ENCODE measurements at regions not wholly inside any gene's neighbourhood (a gene's known extent, or its start where the extent isn't known, plus 50 kb on each side); places are given as distances from the start of the nearest gene placed in this dataset.
A peak's percentile ranks its signal among the peaks of the same experiment; 100 is the strongest.

DNA sequence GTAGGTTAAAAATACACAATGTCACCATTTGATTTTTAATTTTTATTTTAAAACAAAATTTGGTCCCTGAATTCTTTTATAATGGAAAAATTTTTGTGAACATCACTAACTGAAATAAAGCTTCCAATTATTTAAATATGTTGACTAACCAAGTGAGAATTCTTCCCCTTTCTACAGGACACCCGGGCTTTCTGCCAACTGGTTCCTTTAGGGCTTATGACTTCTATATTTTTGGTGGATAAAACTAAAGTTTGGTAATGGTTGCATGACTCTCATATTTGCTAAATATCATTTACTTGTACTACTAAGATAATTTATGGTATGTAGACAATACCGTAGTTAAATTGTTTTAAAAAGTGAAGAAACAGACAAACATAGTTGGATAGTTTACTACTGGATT, 291.0 kb upstream of the DOK6 start:
- no peak for DNase-seq

- DNase-seq, result no peak
Observed at GRCh38 chr18:69120833-69121232, 279.9 kb upstream of the DOK6 start.

GRCh38 chr18:69123421-69123820, 277.3 kb upstream of the DOK6 start:
- no peak for DNase-seq

DNA sequence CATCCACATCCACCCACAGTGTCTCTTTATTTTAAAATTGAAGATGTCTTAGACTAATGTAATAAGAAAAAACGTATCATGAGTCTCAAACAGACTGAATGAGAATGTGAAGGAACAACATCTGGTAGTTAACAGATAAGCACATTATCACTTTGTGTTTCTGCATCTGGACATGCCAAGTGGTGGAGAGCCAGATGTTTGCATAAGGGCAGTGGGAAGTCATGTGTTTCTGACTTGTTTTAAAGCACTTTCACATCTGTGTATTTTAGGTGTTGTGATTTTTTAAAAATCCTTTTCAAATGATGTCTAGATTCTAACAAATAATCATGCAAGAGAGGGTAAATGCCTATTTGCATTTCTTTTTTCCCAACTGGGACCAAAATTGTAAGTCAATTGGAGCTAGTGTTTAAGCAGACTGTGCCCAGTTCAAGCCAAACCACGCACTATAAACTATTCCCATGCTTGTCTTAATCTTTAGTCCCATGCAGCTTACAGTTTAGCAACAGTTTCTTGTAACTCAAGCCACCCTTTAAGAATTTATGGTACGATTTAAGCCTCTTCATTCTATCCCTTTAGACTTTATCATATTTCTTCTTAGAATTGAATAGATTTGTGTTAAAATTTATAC, 272.7 kb upstream of the DOK6 start:
- no peak for DNase-seq

DNA sequence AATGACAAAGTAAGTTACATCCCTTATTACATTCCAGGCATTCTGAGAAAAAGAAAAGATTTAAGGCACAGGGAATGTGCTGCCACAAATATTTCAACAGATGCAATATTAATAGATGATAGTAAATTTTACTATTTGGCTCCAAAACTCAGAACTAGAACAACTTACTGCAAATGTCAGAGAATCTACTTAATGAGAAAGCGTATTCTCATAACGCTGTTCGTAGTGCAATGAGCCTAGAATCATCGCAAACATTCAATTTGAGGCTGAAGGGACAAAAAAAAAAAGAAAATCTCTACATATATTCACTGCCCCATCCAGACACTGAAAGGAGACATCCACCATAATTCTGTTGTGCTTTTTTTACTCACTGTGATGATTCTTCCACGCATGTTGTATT, 272.1 kb upstream of the DOK6 start:
- DNase-seq, result no peak

GRCh38 chr18:69128978-69129377, 271.7 kb upstream of the DOK6 start:
- no peak for DNase-seq

DNA sequence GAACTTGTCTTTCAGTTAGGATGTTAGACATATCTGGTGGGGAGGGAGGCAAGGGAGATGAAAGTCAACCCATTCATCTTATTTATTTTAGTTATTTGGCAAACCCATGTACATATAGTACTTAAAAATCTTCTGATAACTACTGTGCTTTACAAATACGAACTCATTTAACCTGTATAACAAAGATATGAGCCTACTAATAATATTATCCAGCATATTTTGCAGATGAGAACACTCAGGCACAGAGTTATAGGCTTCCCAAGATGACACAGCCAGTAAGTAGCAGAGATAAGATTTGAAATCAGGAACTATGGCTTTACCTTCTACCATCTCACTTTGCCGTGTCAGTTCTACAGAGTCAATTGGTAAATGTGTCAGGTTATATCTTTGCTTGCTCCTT, 262.6 kb upstream of the DOK6 start:
- no peak for DNase-seq

GRCh38 chr18:69143084-69143483, 257.6 kb upstream of the DOK6 start:
- no peak for DNase-seq

- no peak for DNase-seq
Observed at GRCh38 chr18:69152436-69152835, 248.3 kb upstream of the DOK6 start.

GRCh38 chr18:69157906-69158305, 242.8 kb upstream of the DOK6 start:
- no peak for DNase-seq

- no peak for DNase-seq
Observed at GRCh38 chr18:69158944-69159343, 241.7 kb upstream of the DOK6 start.

- no peak for DNase-seq
Observed at GRCh38 chr18:69161383-69162028, 239.2 kb upstream of the DOK6 start.

DNA sequence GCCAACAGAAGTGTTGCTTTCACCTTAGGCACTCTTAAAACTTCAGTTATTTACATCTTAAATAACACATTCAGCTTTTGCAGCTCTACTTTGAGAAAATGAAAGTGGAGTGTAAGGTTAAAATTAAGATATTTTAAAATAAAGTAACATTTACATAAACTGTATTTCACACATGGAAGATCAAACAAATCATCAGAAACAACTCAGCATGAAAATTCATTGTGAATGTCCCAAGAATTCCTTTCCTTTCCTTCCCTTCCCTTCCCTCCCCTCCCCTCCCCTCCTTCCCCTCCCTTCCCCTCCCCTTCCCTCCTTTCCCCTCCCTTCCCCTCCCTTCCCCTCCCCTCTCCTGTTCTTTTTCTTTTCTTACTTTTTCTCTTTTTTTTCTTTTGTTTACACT, 238.0 kb upstream of the DOK6 start:
- no peak for DNase-seq

DNA sequence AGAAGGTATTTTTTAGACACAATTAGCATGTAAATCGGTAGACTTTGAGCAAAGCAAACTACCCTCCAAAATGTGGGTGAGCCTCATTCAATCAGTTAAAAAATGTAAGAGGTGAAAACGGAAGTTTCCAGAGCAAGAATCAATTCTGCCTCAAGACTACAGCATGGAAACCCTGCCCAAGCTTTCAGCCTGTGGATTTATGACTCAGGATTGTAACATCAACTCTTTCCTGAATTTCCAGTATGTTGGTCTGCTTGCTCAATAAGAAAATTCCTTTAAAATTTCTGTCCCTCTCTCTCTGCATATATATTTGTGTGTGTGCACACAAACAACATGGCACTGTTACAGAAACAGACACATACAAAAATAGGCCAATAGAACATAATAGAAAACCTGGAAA, 228.6 kb upstream of the DOK6 start:
- no peak for DNase-seq

DNA sequence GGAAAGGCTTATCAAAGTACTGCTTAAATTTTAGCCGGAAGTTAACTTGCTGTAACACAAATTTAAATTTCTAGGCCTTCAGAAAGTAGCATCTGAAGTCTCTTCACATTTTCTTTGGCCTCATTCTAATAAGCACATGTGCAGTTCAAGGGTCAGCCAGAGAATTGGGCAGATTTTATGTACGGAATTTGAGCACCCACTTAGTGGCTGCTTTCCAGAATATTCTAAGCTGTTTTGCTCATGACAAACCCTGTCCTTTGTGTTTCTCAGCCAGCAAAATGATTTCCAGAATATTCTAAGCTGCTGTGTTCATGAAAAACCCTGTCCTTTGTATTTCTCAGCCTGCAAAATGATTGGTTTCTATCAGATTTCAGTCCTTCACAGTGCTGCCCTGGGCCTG, 225.0 kb upstream of the DOK6 start:
- no peak for DNase-seq

- no peak for DNase-seq
Observed at GRCh38 chr18:69176741-69177140, 223.9 kb upstream of the DOK6 start.

DNA sequence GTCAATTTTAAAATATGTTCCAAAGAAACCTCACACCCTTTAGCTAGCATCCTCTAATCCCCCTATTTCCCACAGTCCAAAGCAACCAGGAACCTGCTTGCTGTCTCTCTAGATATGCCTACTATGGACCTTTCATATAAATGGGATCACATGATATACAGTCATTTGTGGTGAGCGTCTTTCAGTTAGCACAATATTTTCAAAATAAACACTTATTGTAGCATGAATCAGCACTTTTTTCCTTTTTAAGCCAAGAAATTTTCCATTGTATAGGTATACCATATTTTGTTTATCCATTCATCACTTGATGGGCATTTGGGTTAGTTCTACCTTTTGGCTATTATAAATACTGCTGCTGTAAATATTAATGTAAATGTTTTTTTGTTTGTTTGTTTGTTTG, 223.0 kb upstream of the DOK6 start:
- no peak for DNase-seq

GRCh38 chr18:69186162-69186561, 214.5 kb upstream of the DOK6 start:
- DNase-seq, result no peak

GRCh38 chr18:69196336-69196735, 204.4 kb upstream of the DOK6 start:
- no peak for DNase-seq

GRCh38 chr18:69205925-69206324, 194.8 kb upstream of the DOK6 start:
- no peak for DNase-seq

DNA sequence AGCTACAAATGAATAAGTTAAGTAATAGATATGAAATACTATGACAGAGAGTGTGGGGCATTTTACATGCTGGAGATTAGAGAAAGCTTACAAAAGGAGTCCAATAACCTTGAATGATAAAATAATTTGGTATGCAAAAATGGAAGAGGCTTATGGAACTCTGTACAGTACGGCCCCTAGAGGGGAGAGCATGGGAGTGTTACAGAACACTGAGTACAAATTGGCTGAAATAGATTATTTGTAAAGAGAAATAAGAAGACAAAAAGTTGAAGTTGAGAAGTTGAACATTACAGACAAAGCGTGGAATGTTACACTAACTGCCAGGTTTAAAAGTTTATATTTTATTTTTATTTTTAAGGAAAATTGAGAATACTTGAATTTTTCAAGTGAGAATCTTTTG, 192.1 kb upstream of the DOK6 start:
- DNase-seq, result no peak

- DNase-seq, result no peak
Observed at GRCh38 chr18:69209761-69210160, 190.9 kb upstream of the DOK6 start.

GRCh38 chr18:69213842-69214241, 186.8 kb upstream of the DOK6 start:
- no peak for DNase-seq

- peak; percentile 92 for DNase-seq
Observed at GRCh38 chr18:69215161-69215560, 185.5 kb upstream of the DOK6 start.

DNA sequence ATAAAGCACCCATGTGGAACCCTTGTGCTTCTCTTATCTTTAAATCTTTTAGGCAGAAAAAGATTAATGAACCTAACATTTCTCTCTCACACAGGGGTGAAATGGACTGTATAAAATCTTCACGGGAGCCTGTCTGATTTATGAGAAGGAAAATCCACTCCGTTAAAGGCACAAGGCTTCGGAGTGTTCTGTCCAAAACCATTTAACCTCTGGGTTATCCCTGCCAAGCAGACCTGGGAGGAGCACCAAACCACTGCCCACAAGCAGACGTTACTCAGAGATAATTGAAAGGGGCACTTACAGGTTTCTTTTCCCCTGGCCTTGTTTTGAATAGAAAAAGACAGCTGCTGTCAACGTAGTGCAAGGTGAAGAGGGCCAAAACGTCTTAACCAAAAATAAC, 184.4 kb upstream of the DOK6 start:
- peak; percentile 88 for DNase-seq

All from NCI-H1105 treated with DMSO at 0.1 percent for 48 hours (cell line).